ENCODE measurements at regions not wholly inside any gene's neighbourhood (a gene's known extent, or its start where the extent isn't known, plus 50 kb on each side); places are given as distances from the start of the nearest gene placed in this dataset.

DNA sequence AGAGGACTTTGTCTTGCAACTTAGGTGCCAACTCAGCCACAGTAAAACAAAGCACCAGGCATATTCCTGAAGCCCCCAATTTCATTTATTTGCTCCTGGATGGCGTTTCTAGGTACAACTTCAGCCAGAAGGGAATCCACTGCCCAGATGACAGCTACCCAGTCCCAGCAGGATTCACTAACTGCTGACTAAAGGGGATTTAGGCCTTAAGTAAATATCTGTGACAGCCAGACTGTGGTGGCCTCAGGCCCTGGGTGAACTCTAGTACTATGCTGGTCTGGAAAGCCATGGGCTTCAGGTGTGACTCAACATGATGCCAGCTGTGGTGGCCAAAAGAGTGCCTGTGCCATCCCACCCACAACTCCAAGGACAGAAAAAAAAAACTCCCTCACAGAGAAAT, 396.1 kb upstream of the CCNG1 start:
- H3K23me2 ChIP-seq (ENCODE audit: insufficient read length, low read depth, low read length, poor library complexity, severe bottlenecking), result no peaks in the 10 kb centered on the region
- H2AFZ ChIP-seq (ENCODE audit: low read length), result no peak overlapping the region
- no peak overlapping the region for H3K4me2 ChIP-seq (ENCODE audit: insufficient read depth, insufficient read length, low read length)
- no peaks in the 10 kb centered on the region for H3K27me3 Mint-ChIP-seq (ENCODE audit: low read depth)
- no peak overlapping the region for H2AK5ac ChIP-seq (ENCODE audit: insufficient read length, low read length)
- H3K4me1 ChIP-seq (ENCODE audit: insufficient read depth, low read length), result no peaks in the 10 kb centered on the region
- H3K36me3 Mint-ChIP-seq (ENCODE audit: insufficient read depth in 1 of 3, low read depth in 3 of 3), result peaks cover 0 to 9% (median 0%) of the 10 kb centered on the region in 3 experiments; a peak in 2 of 7 replicates
- H2BK20ac ChIP-seq (ENCODE audit: low read depth, low read length, poor library complexity, severe bottlenecking), result no peak overlapping the region
- H3T11ph ChIP-seq (ENCODE audit: low read length), result no peak overlapping the region
- no peak for DNase-seq
- no peak overlapping the region for H3K27ac ChIP-seq (ENCODE audit: insufficient read length, low read depth, low read length)
- no peaks in the 10 kb centered on the region for H3K79me1 ChIP-seq (ENCODE audit: insufficient read depth, low read depth, low read length, poor library complexity, severe bottlenecking)
- no peak overlapping the region for H4K5ac ChIP-seq (ENCODE audit: insufficient read length, low read depth, low read length)
- H2BK15ac ChIP-seq (ENCODE audit: low read depth, low read length), result no peak overlapping the region
- H3K4me1 Mint-ChIP-seq, result 0 out of 4 replicates have a peak, but pooled peaks cover 0 to 2% of the 10 kb centered on the region in 2 experiments
- H3K9me3 ChIP-seq (ENCODE audit: control insufficient read depth, low read depth, low read length), result no peaks in the 10 kb centered on the region
- no peaks in the 10 kb centered on the region for H3K27me3 ChIP-seq (ENCODE audit: insufficient read depth, low read length)
- TF ChIP-seq, protein P1, sequence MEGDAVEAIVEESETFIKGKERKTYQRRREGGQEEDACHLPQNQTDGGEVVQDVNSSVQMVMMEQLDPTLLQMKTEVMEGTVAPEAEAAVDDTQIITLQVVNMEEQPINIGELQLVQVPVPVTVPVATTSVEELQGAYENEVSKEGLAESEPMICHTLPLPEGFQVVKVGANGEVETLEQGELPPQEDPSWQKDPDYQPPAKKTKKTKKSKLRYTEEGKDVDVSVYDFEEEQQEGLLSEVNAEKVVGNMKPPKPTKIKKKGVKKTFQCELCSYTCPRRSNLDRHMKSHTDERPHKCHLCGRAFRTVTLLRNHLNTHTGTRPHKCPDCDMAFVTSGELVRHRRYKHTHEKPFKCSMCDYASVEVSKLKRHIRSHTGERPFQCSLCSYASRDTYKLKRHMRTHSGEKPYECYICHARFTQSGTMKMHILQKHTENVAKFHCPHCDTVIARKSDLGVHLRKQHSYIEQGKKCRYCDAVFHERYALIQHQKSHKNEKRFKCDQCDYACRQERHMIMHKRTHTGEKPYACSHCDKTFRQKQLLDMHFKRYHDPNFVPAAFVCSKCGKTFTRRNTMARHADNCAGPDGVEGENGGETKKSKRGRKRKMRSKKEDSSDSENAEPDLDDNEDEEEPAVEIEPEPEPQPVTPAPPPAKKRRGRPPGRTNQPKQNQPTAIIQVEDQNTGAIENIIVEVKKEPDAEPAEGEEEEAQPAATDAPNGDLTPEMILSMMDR (conservative IDR thresholded peaks at IDR 0.05), result no peak
- H3K14ac ChIP-seq (ENCODE audit: insufficient read depth, low read length), result no peak overlapping the region
- H3K4me3 Mint-ChIP-seq, result no peak overlapping the region
- H2BK5ac ChIP-seq (ENCODE audit: insufficient read length, low read length), result no peak overlapping the region
- no peak overlapping the region for H4K8ac ChIP-seq (replicated peaks; ENCODE audit: insufficient read length, low read depth, low read length)
- H3K23ac ChIP-seq (ENCODE audit: insufficient read length, low read depth, low read length), result no peak overlapping the region
- H4K91ac ChIP-seq (ENCODE audit: insufficient read length, low read depth, low read length), result no peak overlapping the region
- no peak overlapping the region for H3K9ac ChIP-seq (ENCODE audit: extremely low read depth, insufficient read length, low read length)
- H2BK120ac ChIP-seq (ENCODE audit: low read depth, low read length, poor library complexity, severe bottlenecking), result no peak overlapping the region
- no peaks in the 10 kb centered on the region for H3K79me2 ChIP-seq (ENCODE audit: insufficient read depth, low read length)
- H4K20me1 ChIP-seq (ENCODE audit: control insufficient read depth, insufficient read depth, insufficient read length), result no peaks in the 10 kb centered on the region
- H3K9me3 Mint-ChIP-seq, result peaks cover 0 to 2% of the 10 kb centered on the region in 2 experiments; a peak in 2 of 5 replicates
- H3K18ac ChIP-seq (ENCODE audit: insufficient read length, low read depth, low read length), result no peak overlapping the region
- H3K4ac ChIP-seq (ENCODE audit: low read depth, low read length), result no peak overlapping the region
- no peak overlapping the region for H3K27ac Mint-ChIP-seq
- no CpG with 5 or more reads among the region's 1 CpG for WGBS (ENCODE audit: extremely low coverage, insufficient read length, low lambda C conversion rate)
- H3K56ac ChIP-seq (ENCODE audit: insufficient read length, low read depth, low read length), result no peak overlapping the region
- H2BK12ac ChIP-seq (ENCODE audit: insufficient read length, low read depth, low read length), result no peak overlapping the region
